DND-41 (cell line): ENCODE measurements at regions not wholly inside any gene's neighbourhood (a gene's known extent, or its start where the extent isn't known, plus 50 kb on each side); places are given as distances from the start of the nearest gene placed in this dataset.

Experiments used
- CTCF ChIP-seq: IDR thresholded peaks from 2 replicates; pipeline ENCODE4 v1.5.1; 2012; ENCODE audit warnings: borderline replicate concordance, low read length, moderate library complexity, mild to moderate bottlenecking; ENCODE audit not compliant: poor library complexity, severe bottlenecking; ENCODE audit errors: extremely low read depth
- EZH2 ChIP-seq: IDR thresholded peaks from 3 replicates; pipeline ENCODE4 v1.6.1; 2012; ENCODE audit warnings: borderline replicate concordance, low read depth, mild to moderate bottlenecking, moderate library complexity, low read length, inconsistent platforms; ENCODE audit not compliant: severe bottlenecking

GRCh38 chr2:128783896-128784295, 465.2 kb upstream of the HS6ST1 start:
- TF ChIP-seq CTCF, result no peak
- no peak for TF ChIP-seq EZH2
